Retinal pigment epithelial cell (primary cell): ENCODE measurements at regions not wholly inside any gene's neighbourhood (a gene's known extent, or its start where the extent isn't known, plus 50 kb on each side); places are given as distances from the start of the nearest gene placed in this dataset.

Experiments
- DNase-seq: peaks from one replicate; pipeline ENCODE4 v3.0.0-alpha.2; 2010; ENCODE audit warnings: low read depth
- H3K4me3 ChIP-seq: 2 replicates; pipeline ENCODE4 v1.5.1; 2011; ENCODE audit warnings: mild to moderate bottlenecking, low read length, control low read depth, moderate library complexity
- CTCF ChIP-seq: conservative IDR thresholded peaks from 2 replicates; pipeline ENCODE4 v1.5.1; 2011; ENCODE audit warnings: low read depth, low read length, control low read depth, inconsistent platforms

GRCh38 chr12:70049596-70050360 is 193.5 kb upstream of the CNOT2 start:
- no peak for TF ChIP-seq CTCF
- no peak overlapping the region for H3K4me3 ChIP-seq
- DNase-seq = no peak

GRCh38 chr12:70052476-70052875 is 190.8 kb upstream of the CNOT2 start:
- TF ChIP-seq CTCF = no peak
- H3K4me3 ChIP-seq = no peak overlapping the region
- no peak for DNase-seq

GRCh38 chr12:70052931-70053497 is 190.2 kb upstream of the CNOT2 start:
- no peak for TF ChIP-seq CTCF
- H3K4me3 ChIP-seq = no peak overlapping the region
- peak; percentile 52 for DNase-seq

- TF ChIP-seq CTCF = no peak
- H3K4me3 ChIP-seq = no peak overlapping the region
- DNase-seq = no peak
These were observed 183.9 kb upstream of the CNOT2 start for GRCh38 chr12:70059373-70059772.

- TF ChIP-seq CTCF = no peak
- H3K4me3 ChIP-seq = no peak overlapping the region
- DNase-seq = no peak
These were observed 182.6 kb upstream of the CNOT2 start for GRCh38 chr12:70060634-70061033.

GRCh38 chr12:70068743-70069142 is 174.5 kb upstream of the CNOT2 start:
- DNase-seq = no peak
- H3K4me3 ChIP-seq = no peak overlapping the region
- no peak for TF ChIP-seq CTCF
